GM21528 (cell line): ENCODE measurements at regions not wholly inside any gene's neighbourhood (a gene's known extent, or its start where the extent isn't known, plus 50 kb on each side); places are given as distances from the start of the nearest gene placed in this dataset.

ENCODE experiments used
- ATAC-seq: cut with Tn5 transposase; IDR thresholded peaks from one replicate; pipeline ENCODE4 v1.9.1; 2021; ENCODE audit warnings: mild to moderate bottlenecking, moderate library complexity; ENCODE audit not compliant: unreplicated experiment, low FRiP score

- ATAC-seq: no peak
Observed at GRCh38 chr3:182241766-182242488, 530.2 kb downstream of the SOX2 start.

- no peak for ATAC-seq
Observed at GRCh38 chr3:182242489-182242942, 530.8 kb downstream of the SOX2 start.

- ATAC-seq: no peak
Observed at GRCh38 chr3:182243625-182244024, 531.9 kb downstream of the SOX2 start.

GRCh38 chr3:182244222-182244971 lies 532.7 kb downstream of the SOX2 start:
- ATAC-seq: no peak

- ATAC-seq: no peak
Observed at GRCh38 chr3:182245059-182245458, 533.3 kb downstream of the SOX2 start.

GRCh38 chr3:182246870-182247269 lies 535.1 kb downstream of the SOX2 start:
- ATAC-seq: no peak

GRCh38 chr3:182248349-182248880 lies 536.7 kb downstream of the SOX2 start:
- ATAC-seq: no peak

- no peak for ATAC-seq
Observed at GRCh38 chr3:182252802-182253201, 540.5 kb upstream of the ATP11B start.

- no peak for ATAC-seq
Observed at GRCh38 chr3:182255158-182255557, 538.1 kb upstream of the ATP11B start.

- no peak for ATAC-seq
Observed at GRCh38 chr3:182257361-182257760, 535.9 kb upstream of the ATP11B start.

- no peak for ATAC-seq
Observed at GRCh38 chr3:182258538-182259177, 534.6 kb upstream of the ATP11B start.

- ATAC-seq: no peak
Observed at GRCh38 chr3:182259579-182259978, 533.7 kb upstream of the ATP11B start.

GRCh38 chr3:182261041-182261440 lies 532.3 kb upstream of the ATP11B start:
- ATAC-seq: no peak

- ATAC-seq: no peak
Observed at GRCh38 chr3:182268711-182269110, 524.6 kb upstream of the ATP11B start.

GRCh38 chr3:182276512-182276911 lies 516.8 kb upstream of the ATP11B start:
- no peak for ATAC-seq

GRCh38 chr3:182284793-182285192 lies 508.5 kb upstream of the ATP11B start:
- no peak for ATAC-seq

- ATAC-seq: no peak
Observed at GRCh38 chr3:182292591-182292990, 500.7 kb upstream of the ATP11B start.

- ATAC-seq: no peak
Observed at GRCh38 chr3:182294256-182294655, 499.0 kb upstream of the ATP11B start.

- no peak for ATAC-seq
Observed at GRCh38 chr3:182294696-182295095, 498.6 kb upstream of the ATP11B start.

- ATAC-seq: no peak
Observed at GRCh38 chr3:182300266-182300665, 493.0 kb upstream of the ATP11B start.

- no peak for ATAC-seq
Observed at GRCh38 chr3:182303169-182303568, 490.1 kb upstream of the ATP11B start.
